ENCODE measurements at regions not wholly inside any gene's neighbourhood (a gene's known extent, or its start where the extent isn't known, plus 50 kb on each side); places are given as distances from the start of the nearest gene placed in this dataset.

- TF ChIP-seq CTCF (IDR thresholded peaks at IDR 0.05; ENCODE audit: insufficient read depth, low read depth, low read length) (no peak), EZH2 (IDR thresholded peaks at IDR 0.05; ENCODE audit: insufficient read depth, low read length) (no peak)
Observed at GRCh38 chr4:45079616-45080015, 353.3 kb upstream of the GNPDA2 start.

Measured in astrocyte (in vitro differentiated cells and primary cell).